ENCODE measurements at regions not wholly inside any gene's neighbourhood (a gene's known extent, or its start where the extent isn't known, plus 50 kb on each side); places are given as distances from the start of the nearest gene placed in this dataset.

DNA sequence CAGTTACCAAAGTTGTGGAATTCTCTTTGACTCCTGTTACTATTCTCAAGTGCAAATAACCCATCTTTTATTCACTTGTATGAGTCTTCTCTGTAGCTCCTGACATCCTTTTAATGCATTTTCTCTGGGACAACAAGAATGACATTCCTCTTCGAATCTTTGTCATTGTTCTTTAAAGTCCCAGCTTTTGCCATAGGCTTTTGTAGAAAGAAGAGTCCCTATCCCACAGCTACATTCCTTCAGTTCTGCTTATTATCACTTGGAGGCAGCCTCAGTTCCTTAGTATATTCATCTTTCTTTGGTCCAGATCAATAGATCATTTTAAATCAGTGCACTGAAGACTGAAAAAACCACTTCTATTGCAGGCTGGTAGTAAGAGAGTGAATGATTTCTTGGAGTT, 560.2 kb downstream of the DACH1 start:
- H3K27ac ChIP-seq (ENCODE audit: extremely low read depth, low read depth, low read length), result no peak overlapping the region
- no peaks in the 10 kb centered on the region for H3K9me3 ChIP-seq (ENCODE audit: control insufficient read depth, insufficient read depth, low read depth, low read length)
- ChIA-PET CTCF (interaction anchor here (0.8 to 0.9 kb wide), 2 partner anchors 12 to 213 kb away, joined by 3 to 8 read pairs; no protein-coding TSS in a partner anchor), POLR2A (no interaction called here)
- no peak overlapping the region for H3K4me3 ChIP-seq (ENCODE audit: low read depth, low read length)
- H3K36me3 ChIP-seq (ENCODE audit: control insufficient read depth in 2 of 2, insufficient read depth in 1 of 2, low read length in 2 of 2), result no peaks in the 10 kb centered on the region
- TF ChIP-seq, protein P1, sequence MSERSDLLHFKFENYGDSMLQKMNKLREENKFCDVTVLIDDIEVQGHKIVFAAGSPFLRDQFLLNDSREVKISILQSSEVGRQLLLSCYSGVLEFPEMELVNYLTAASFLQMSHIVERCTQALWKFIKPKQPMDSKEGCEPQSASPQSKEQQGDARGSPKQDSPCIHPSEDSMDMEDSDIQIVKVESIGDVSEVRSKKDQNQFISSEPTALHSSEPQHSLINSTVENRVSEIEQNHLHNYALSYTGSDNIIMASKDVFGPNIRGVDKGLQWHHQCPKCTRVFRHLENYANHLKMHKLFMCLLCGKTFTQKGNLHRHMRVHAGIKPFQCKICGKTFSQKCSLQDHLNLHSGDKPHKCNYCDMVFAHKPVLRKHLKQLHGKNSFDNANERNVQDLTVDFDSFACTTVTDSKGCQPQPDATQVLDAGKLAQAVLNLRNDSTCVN (tag by site-specific recombination; optimal IDR thresholded peaks at IDR 0.05), result no peak
- no peak for TF ChIP-seq ZNF16 (tag by site-specific recombination; IDR thresholded peaks at IDR 0.05; ENCODE audit: low read depth)
- TF ChIP-seq PRDM1 (tag by site-specific recombination; IDR thresholded peaks at IDR 0.05), result no peak
- TF ChIP-seq ZNF2 (tag by site-specific recombination; IDR thresholded peaks at IDR 0.05), result no peak
- TF ChIP-seq, protein P2, sequence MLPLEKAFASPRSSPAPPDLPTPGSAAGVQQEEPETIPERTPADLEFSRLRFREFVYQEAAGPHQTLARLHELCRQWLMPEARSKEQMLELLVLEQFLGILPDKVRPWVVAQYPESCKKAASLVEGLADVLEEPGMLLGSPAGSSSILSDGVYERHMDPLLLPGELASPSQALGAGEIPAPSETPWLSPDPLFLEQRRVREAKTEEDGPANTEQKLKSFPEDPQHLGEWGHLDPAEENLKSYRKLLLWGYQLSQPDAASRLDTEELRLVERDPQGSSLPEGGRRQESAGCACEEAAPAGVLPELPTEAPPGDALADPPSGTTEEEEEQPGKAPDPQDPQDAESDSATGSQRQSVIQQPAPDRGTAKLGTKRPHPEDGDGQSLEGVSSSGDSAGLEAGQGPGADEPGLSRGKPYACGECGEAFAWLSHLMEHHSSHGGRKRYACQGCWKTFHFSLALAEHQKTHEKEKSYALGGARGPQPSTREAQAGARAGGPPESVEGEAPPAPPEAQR (tag by site-specific recombination; IDR thresholded peaks at IDR 0.05), result no peak
- no peak for TF ChIP-seq ZFHX2 (tag by site-specific recombination; conservative IDR thresholded peaks at IDR 0.05)
- H3K4me1 ChIP-seq (ENCODE audit: control insufficient read depth, insufficient read depth, low read length), result no peaks in the 10 kb centered on the region

DNA sequence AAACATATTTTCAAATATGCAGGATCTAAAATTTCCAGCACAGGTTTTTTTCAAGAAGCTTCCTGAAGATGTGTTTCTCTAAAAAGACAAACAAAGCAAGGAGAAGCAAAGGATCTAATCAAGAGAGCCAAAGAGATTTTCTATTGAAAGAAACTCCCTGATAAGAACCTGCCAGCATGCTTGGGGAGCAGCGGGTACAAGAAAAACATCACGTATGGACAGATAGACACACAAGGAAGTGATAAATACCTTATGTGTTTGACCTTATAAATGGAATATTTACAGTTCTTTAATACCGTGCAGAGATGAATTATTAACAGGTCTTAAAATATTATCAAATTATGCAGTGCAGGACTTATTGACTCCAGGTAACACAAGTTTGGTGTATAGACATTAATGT, 562.1 kb downstream of the DACH1 start:
- TF ChIP-seq, protein P3, sequence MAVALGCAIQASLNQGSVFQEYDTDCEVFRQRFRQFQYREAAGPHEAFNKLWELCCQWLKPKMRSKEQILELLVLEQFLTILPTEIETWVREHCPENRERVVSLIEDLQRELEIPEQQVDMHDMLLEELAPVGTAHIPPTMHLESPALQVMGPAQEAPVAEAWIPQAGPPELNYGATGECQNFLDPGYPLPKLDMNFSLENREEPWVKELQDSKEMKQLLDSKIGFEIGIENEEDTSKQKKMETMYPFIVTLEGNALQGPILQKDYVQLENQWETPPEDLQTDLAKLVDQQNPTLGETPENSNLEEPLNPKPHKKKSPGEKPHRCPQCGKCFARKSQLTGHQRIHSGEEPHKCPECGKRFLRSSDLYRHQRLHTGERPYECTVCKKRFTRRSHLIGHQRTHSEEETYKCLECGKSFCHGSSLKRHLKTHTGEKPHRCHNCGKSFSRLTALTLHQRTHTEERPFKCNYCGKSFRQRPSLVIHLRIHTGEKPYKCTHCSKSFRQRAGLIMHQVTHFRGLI (tag by site-specific recombination; IDR thresholded peaks at IDR 0.05), result no peak
- POLR2A ChIA-PET, result no interaction called here
- H3K36me3 ChIP-seq (ENCODE audit: control insufficient read depth in 2 of 2, insufficient read depth in 1 of 2, low read length in 2 of 2), result no peaks in the 10 kb centered on the region
- no peak overlapping the region for H3K27ac ChIP-seq (ENCODE audit: extremely low read depth, low read depth, low read length)
- CTCF ChIA-PET, result no interaction called here
- no peak overlapping the region for H3K4me3 ChIP-seq (ENCODE audit: low read depth, low read length)
- no peaks in the 10 kb centered on the region for H3K4me1 ChIP-seq (ENCODE audit: control insufficient read depth, insufficient read depth, low read length)
- H3K9me3 ChIP-seq (ENCODE audit: control insufficient read depth, insufficient read depth, low read depth, low read length), result no peaks in the 10 kb centered on the region

DNA sequence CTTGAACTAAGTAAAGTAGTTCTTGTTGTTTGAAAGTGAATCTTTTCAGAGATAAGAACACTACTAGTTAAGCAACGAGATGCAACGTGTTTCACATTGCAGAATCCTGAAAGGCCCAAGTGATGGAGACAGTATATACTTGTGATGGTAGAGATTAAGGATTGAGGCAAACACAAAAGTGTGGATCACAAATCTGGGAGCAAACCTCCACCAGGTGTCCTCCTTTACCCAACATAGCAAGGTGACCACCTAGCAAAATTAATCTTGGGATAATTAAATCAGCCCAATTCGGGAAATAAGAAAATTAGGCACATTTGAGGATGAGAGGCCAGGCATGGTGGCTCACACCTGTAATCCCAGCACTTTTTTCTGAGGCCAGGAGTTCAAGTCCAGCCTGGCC, 563.9 kb downstream of the DACH1 start:
- Histone ChIP-seq H3K4me3 (ENCODE audit: low read depth, low read length) (no peak overlapping the region), H3K4me1 (ENCODE audit: control insufficient read depth, insufficient read depth, low read length) (no peaks in the 10 kb centered on the region), H3K27ac (ENCODE audit: extremely low read depth, low read depth, low read length) (no peak overlapping the region), H3K9me3 (ENCODE audit: control insufficient read depth, insufficient read depth, low read depth, low read length) (no peaks in the 10 kb centered on the region), H3K36me3 (ENCODE audit: control insufficient read depth in 2 of 2, insufficient read depth in 1 of 2, low read length in 2 of 2) (no peaks in the 10 kb centered on the region)
- ChIA-PET POLR2A (no interaction called here), CTCF (no interaction called here)
- TF ChIP-seq, protein P4, sequence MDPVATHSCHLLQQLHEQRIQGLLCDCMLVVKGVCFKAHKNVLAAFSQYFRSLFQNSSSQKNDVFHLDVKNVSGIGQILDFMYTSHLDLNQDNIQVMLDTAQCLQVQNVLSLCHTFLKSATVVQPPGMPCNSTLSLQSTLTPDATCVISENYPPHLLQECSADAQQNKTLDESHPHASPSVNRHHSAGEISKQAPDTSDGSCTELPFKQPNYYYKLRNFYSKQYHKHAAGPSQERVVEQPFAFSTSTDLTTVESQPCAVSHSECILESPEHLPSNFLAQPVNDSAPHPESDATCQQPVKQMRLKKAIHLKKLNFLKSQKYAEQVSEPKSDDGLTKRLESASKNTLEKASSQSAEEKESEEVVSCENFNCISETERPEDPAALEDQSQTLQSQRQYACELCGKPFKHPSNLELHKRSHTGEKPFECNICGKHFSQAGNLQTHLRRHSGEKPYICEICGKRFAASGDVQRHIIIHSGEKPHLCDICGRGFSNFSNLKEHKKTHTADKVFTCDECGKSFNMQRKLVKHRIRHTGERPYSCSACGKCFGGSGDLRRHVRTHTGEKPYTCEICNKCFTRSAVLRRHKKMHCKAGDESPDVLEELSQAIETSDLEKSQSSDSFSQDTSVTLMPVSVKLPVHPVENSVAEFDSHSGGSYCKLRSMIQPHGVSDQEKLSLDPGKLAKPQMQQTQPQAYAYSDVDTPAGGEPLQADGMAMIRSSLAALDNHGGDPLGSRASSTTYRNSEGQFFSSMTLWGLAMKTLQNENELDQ (tag by site-specific recombination; IDR thresholded peaks at IDR 0.05; ENCODE audit: low read depth), result no peak
- 0 out of 2 replicates have a peak, but pooled peaks have one; percentile 21 for TF ChIP-seq ZNF654 (tag by site-specific recombination; IDR thresholded peaks at IDR 0.05; ENCODE audit: low read depth)
- TF ChIP-seq, protein P2 (tag by site-specific recombination; IDR thresholded peaks at IDR 0.05), result no peak
- no peak for TF ChIP-seq ZBTB17 (tag by site-specific recombination; IDR thresholded peaks at IDR 0.05)
- TF ChIP-seq, protein P5, sequence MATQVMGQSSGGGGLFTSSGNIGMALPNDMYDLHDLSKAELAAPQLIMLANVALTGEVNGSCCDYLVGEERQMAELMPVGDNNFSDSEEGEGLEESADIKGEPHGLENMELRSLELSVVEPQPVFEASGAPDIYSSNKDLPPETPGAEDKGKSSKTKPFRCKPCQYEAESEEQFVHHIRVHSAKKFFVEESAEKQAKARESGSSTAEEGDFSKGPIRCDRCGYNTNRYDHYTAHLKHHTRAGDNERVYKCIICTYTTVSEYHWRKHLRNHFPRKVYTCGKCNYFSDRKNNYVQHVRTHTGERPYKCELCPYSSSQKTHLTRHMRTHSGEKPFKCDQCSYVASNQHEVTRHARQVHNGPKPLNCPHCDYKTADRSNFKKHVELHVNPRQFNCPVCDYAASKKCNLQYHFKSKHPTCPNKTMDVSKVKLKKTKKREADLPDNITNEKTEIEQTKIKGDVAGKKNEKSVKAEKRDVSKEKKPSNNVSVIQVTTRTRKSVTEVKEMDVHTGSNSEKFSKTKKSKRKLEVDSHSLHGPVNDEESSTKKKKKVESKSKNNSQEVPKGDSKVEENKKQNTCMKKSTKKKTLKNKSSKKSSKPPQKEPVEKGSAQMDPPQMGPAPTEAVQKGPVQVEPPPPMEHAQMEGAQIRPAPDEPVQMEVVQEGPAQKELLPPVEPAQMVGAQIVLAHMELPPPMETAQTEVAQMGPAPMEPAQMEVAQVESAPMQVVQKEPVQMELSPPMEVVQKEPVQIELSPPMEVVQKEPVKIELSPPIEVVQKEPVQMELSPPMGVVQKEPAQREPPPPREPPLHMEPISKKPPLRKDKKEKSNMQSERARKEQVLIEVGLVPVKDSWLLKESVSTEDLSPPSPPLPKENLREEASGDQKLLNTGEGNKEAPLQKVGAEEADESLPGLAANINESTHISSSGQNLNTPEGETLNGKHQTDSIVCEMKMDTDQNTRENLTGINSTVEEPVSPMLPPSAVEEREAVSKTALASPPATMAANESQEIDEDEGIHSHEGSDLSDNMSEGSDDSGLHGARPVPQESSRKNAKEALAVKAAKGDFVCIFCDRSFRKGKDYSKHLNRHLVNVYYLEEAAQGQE (tag by site-specific recombination; IDR thresholded peaks at IDR 0.05), result no peak

Measured in HEK293 (cell line).